ENCODE measurements at regions not wholly inside any gene's neighbourhood (a gene's known extent, or its start where the extent isn't known, plus 50 kb on each side); places are given as distances from the start of the nearest gene placed in this dataset.

- peaks cover 7% of the 10 kb centered on the region for H3K4me1 Mint-ChIP-seq (ENCODE audit: low read depth)
- no peak for DNase-seq
- H3K27me3 Mint-ChIP-seq (ENCODE audit: insufficient read depth): peaks cover under 1% of the 10 kb centered on the region
- H3K36me3 Mint-ChIP-seq (ENCODE audit: low read depth): no peaks in the 10 kb centered on the region
- no peaks in the 10 kb centered on the region for H3K9me3 Mint-ChIP-seq
- TF ChIP-seq, protein P1, sequence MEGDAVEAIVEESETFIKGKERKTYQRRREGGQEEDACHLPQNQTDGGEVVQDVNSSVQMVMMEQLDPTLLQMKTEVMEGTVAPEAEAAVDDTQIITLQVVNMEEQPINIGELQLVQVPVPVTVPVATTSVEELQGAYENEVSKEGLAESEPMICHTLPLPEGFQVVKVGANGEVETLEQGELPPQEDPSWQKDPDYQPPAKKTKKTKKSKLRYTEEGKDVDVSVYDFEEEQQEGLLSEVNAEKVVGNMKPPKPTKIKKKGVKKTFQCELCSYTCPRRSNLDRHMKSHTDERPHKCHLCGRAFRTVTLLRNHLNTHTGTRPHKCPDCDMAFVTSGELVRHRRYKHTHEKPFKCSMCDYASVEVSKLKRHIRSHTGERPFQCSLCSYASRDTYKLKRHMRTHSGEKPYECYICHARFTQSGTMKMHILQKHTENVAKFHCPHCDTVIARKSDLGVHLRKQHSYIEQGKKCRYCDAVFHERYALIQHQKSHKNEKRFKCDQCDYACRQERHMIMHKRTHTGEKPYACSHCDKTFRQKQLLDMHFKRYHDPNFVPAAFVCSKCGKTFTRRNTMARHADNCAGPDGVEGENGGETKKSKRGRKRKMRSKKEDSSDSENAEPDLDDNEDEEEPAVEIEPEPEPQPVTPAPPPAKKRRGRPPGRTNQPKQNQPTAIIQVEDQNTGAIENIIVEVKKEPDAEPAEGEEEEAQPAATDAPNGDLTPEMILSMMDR (IDR thresholded peaks at IDR 0.05): no peak
- H3K4me3 Mint-ChIP-seq: no peak overlapping the region
- no peak overlapping the region for H3K27ac Mint-ChIP-seq
Measured at GRCh38 chr2:18797133-18797845, 207.9 kb upstream of the NT5C1B start.

DNA sequence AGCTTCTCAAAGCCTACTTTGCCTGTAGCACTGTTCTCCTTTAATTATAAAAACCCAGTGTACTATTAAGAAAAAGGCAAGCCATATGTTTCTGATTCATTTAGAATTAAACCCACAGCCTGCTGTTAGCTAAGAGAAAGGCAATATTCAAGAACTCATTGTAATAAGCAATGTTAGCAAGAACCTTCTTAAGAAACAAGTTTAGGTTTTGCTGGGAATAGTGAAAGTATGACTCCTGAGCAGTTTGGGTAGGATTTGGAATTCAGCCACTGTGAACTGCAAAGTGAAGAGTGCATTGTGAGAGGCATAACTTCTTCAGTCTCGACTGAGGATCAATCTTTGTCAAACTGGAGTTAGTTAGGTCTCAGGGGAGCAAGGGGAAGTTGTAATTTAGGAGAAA is 206.5 kb upstream of the NT5C1B start:
- Mint-ChIP-seq H3K27me3 (ENCODE audit: insufficient read depth) (peaks cover 2% of the 10 kb centered on the region), H3K4me3 (no peak overlapping the region), H3K4me1 (ENCODE audit: low read depth) (peaks cover 20% of the 10 kb centered on the region), H3K36me3 (ENCODE audit: low read depth) (no peaks in the 10 kb centered on the region), H3K27ac (no peak overlapping the region), H3K9me3 (no peaks in the 10 kb centered on the region)
- TF ChIP-seq, protein P1 (IDR thresholded peaks at IDR 0.05): no peak
- DNase-seq: no peak

- Mint-ChIP-seq H3K4me1 (ENCODE audit: low read depth) (peaks cover 20% of the 10 kb centered on the region), H3K27me3 (ENCODE audit: insufficient read depth) (peaks cover 5% of the 10 kb centered on the region)
Measured at GRCh38 chr2:18792684-18793083, 203.3 kb upstream of the NT5C1B start.

GRCh38 chr2:18792226-18792629 is 202.9 kb upstream of the NT5C1B start:
- Mint-ChIP-seq H3K4me3 (no peak overlapping the region), H3K9me3 (no peaks in the 10 kb centered on the region), H3K36me3 (ENCODE audit: low read depth) (no peaks in the 10 kb centered on the region), H3K27ac (no peak overlapping the region), H3K27me3 (ENCODE audit: insufficient read depth) (peaks cover 5% of the 10 kb centered on the region), H3K4me1 (ENCODE audit: low read depth) (peaks cover 20% of the 10 kb centered on the region)
- TF ChIP-seq, protein P1 (IDR thresholded peaks at IDR 0.05): no peak
- DNase-seq: no peak

More at GRCh38 chr2:18792684-18793083, 203.3 kb upstream of the NT5C1B start:
- no peak for DNase-seq
- no peaks in the 10 kb centered on the region for H3K9me3 Mint-ChIP-seq
- H3K4me3 Mint-ChIP-seq: no peak overlapping the region
- no peak overlapping the region for H3K27ac Mint-ChIP-seq
- no peaks in the 10 kb centered on the region for H3K36me3 Mint-ChIP-seq (ENCODE audit: low read depth)
- TF ChIP-seq, protein P1 (IDR thresholded peaks at IDR 0.05): no peak

- TF ChIP-seq, protein P1 (IDR thresholded peaks at IDR 0.05): no peak
- peaks cover 2% of the 10 kb centered on the region; the same call in 1 of the 2 replicates for H3K36me3 Mint-ChIP-seq (ENCODE audit: low read depth)
- peaks cover 20% of the 10 kb centered on the region for H3K4me1 Mint-ChIP-seq (ENCODE audit: low read depth)
- H3K4me3 Mint-ChIP-seq: no peak overlapping the region
- H3K9me3 Mint-ChIP-seq: no peaks in the 10 kb centered on the region
- H3K27ac Mint-ChIP-seq: no peak overlapping the region
- peaks cover 5% of the 10 kb centered on the region for H3K27me3 Mint-ChIP-seq (ENCODE audit: insufficient read depth)
- no peak for DNase-seq
Measured at GRCh38 chr2:18791172-18791797, 201.9 kb upstream of the NT5C1B start.

Measured in HFFc6 (cell line).